H1 (cell line): ENCODE measurements at regions not wholly inside any gene's neighbourhood (a gene's known extent, or its start where the extent isn't known, plus 50 kb on each side); places are given as distances from the start of the nearest gene placed in this dataset.

Source experiments
- CTCF ChIA-PET: fragments of 300-600 bp; sonication (Branson Sonifier 250); formaldehyde crosslinking; loops from one replicate; lab custom pipeline; 2021; ENCODE audit not compliant: partially characterized antibody; lab: Charles Lee
- POLR2A ChIA-PET: fragments of 300-600 bp; sonication (Branson Sonifier 250); formaldehyde crosslinking; loops from one replicate; lab custom pipeline; 2021; ENCODE audit warnings: inconsistent platforms; ENCODE audit not compliant: partially characterized antibody; lab: Charles Lee
- DNase-seq, 2 experiments: peaks; one replicate each; pipeline versions ENCODE4 v3.0.0 to v3.0.0-alpha.2; 2010 to 2022; ENCODE audit warnings: low spot score in 2 of 2, low read depth in 1 of 2, mixed read lengths in 1 of 2
- FAIRE-seq: peaks from 2 replicates; lab custom pipeline; 2011; peaks lifted over from hg19 to GRCh38; lab: Jason Lieb, UNC
- H2AFZ ChIP-seq: 2 replicates; pipeline ENCODE4 v1.8.1; 2012; ENCODE audit warnings: low read length, inconsistent platforms
- H2AK5ac ChIP-seq: 2 replicates; pipeline ENCODE4 v1.6.1; 2013; ENCODE audit warnings: low read depth, low read length
- H2BK120ac ChIP-seq: replicated peaks from 2 replicates; pipeline ENCODE3; 2013; ENCODE audit warnings: low read depth, low read length, inconsistent platforms
- H2BK12ac ChIP-seq: 2 replicates; pipeline ENCODE4 v1.6.1; 2013; ENCODE audit warnings: low read depth, low read length
- H2BK15ac ChIP-seq: 2 replicates; pipeline ENCODE4 v1.6.1; 2013; ENCODE audit warnings: low read length
- H2BK20ac ChIP-seq: 2 replicates; pipeline ENCODE4 v1.6.1; 2013; ENCODE audit warnings: low read length
- H2BK5ac ChIP-seq: 2 replicates; pipeline ENCODE4 v1.6.1; 2013; ENCODE audit warnings: low read depth, low read length
- H3K14ac ChIP-seq: 2 replicates; pipeline ENCODE4 v1.6.1; 2013; ENCODE audit warnings: inconsistent platforms; ENCODE audit not compliant: insufficient read length
- H3K18ac ChIP-seq: 2 replicates; pipeline ENCODE4 v1.6.1; 2013; ENCODE audit warnings: low read length; ENCODE audit errors: extremely low read depth
- H3K23ac ChIP-seq: 2 replicates; pipeline ENCODE4 v1.6.1; 2013; ENCODE audit warnings: inconsistent platforms; ENCODE audit not compliant: insufficient read length
- H3K23me2 ChIP-seq: 2 replicates; pipeline ENCODE4 v1.6.1; 2013; ENCODE audit warnings: low read depth, low read length
- H3K27ac ChIP-seq: 2 replicates; pipeline ENCODE4 v1.6.1; 2011; ENCODE audit warnings: low read depth, low read length, inconsistent platforms
- H3K27me3 ChIP-seq, 4 experiments: replicated peaks in 1 of 4; 1 replicate in 1 of 4; 2 replicates in 3 of 4; pipeline versions ENCODE4 v1.6.1 to v1.8.1; 2011 to 2013; ENCODE audit warnings: low read length in 3 of 4, mild to moderate bottlenecking in 3 of 4, inconsistent platforms in 2 of 4, mixed read lengths in 2 of 4, moderate library complexity in 1 of 4; ENCODE audit not compliant: control insufficient read depth in 3 of 4, insufficient read depth in 3 of 4; ENCODE audit errors: extremely low read depth in 1 of 4
- H3K36me3 ChIP-seq, 4 experiments: 2 replicates each; pipeline versions ENCODE4 v1.6.1 to v1.8.1; 2011 to 2013; ENCODE audit warnings: mild to moderate bottlenecking in 4 of 4, low read length in 3 of 4, moderate library complexity in 2 of 4, control low read depth in 1 of 4, inconsistent platforms in 1 of 4; ENCODE audit not compliant: insufficient read depth in 4 of 4, control insufficient read depth in 2 of 4
- H3K4ac ChIP-seq: replicated peaks from 2 replicates; pipeline ENCODE3; 2013; ENCODE audit warnings: low read length, low read depth, mixed read lengths, inconsistent platforms; ENCODE audit not compliant: insufficient read length
- H3K4me1 ChIP-seq, 4 experiments: replicated peaks in 1 of 4; 1 replicate in 1 of 4; 2 replicates in 3 of 4; pipeline versions ENCODE4 v1.6.1 to v1.8.1; 2011 to 2013; ENCODE audit warnings: low read length in 3 of 4, inconsistent platforms in 2 of 4, mixed read lengths in 1 of 4; ENCODE audit not compliant: insufficient read depth in 4 of 4, control insufficient read depth in 3 of 4
- H3K4me2 ChIP-seq, 2 experiments: 2 replicates each; pipeline versions ENCODE4 v1.6.1 to v1.8.1; 2011 to 2013; ENCODE audit warnings: low read depth in 2 of 2, low read length in 2 of 2, control low read depth in 1 of 2, inconsistent platforms in 1 of 2, mild to moderate bottlenecking in 1 of 2; ENCODE audit not compliant: insufficient read depth in 1 of 2
- H3K4me3 ChIP-seq, 4 experiments: fragments of 200-600, 300-600 bp in 1 of 4; sonication (generic), shearing (Covaris generic), sonication (Bioruptor Twin) in 1 of 4; 2 replicates each; pipeline versions ENCODE4 v1.5.1 to v1.8.1; 2011 to 2016; ENCODE audit warnings: low read length in 4 of 4, low read depth in 3 of 4, control low read depth in 2 of 4, inconsistent platforms in 2 of 4, mild to moderate bottlenecking in 2 of 4, mixed read lengths in 1 of 4, moderate library complexity in 1 of 4; ENCODE audit not compliant: insufficient read depth in 2 of 4; ENCODE audit errors: extremely low read depth in 1 of 4
- H3K56ac ChIP-seq: replicated peaks from 2 replicates; pipeline ENCODE3; 2013; ENCODE audit warnings: low read depth, mild to moderate bottlenecking, mixed read lengths, low read length, inconsistent platforms; ENCODE audit not compliant: insufficient read length
- H3K79me1 ChIP-seq: 2 replicates; pipeline ENCODE4 v1.6.1; 2013; ENCODE audit warnings: low read depth, low read length, control low read depth
- H3K79me2 ChIP-seq, 2 experiments: 2 replicates each; pipeline versions ENCODE4 v1.6.1 to v1.8.1; 2012 to 2013; ENCODE audit warnings: low read length in 2 of 2, mild to moderate bottlenecking in 2 of 2, inconsistent platforms in 1 of 2; ENCODE audit not compliant: insufficient read depth in 2 of 2, control insufficient read depth in 1 of 2
- H3K9ac ChIP-seq, 4 experiments: replicated peaks in 1 of 4; 1 replicate in 1 of 4; 2 replicates in 3 of 4; pipeline versions ENCODE4 v1.6.1 to v1.8.1; 2011 to 2013; ENCODE audit warnings: low read depth in 3 of 4, low read length in 3 of 4, control low read depth in 2 of 4, mild to moderate bottlenecking in 2 of 4, moderate library complexity in 2 of 4, inconsistent platforms in 1 of 4; ENCODE audit errors: extremely low read depth in 1 of 4
- H3K9me3 ChIP-seq, 2 experiments: 2 replicates each; pipeline versions ENCODE4 v1.6.1 to v1.8.1; 2012 to 2013; ENCODE audit warnings: mild to moderate bottlenecking in 2 of 2, moderate library complexity in 2 of 2, control low read depth in 1 of 2, inconsistent platforms in 1 of 2, low read depth in 1 of 2, low read length in 1 of 2, mixed read lengths in 1 of 2; ENCODE audit not compliant: insufficient read depth in 2 of 2
- H4K20me1 ChIP-seq, 2 experiments: replicated peaks in 1 of 2; 2 replicates each; pipeline versions ENCODE3 to v1.8.1; 2011 to 2013; ENCODE audit warnings: inconsistent platforms in 2 of 2, low read length in 2 of 2, mild to moderate bottlenecking in 1 of 2; ENCODE audit not compliant: insufficient read depth in 2 of 2, control insufficient read depth in 1 of 2
- H4K5ac ChIP-seq: 2 replicates; pipeline ENCODE4 v1.6.1; 2013; ENCODE audit warnings: low read length, low read depth, mixed read lengths, inconsistent platforms; ENCODE audit not compliant: insufficient read length
- H4K8ac ChIP-seq: 2 replicates; pipeline ENCODE4 v1.8.0; 2013; ENCODE audit warnings: mild to moderate bottlenecking, moderate library complexity, low read length, inconsistent platforms; ENCODE audit not compliant: insufficient read depth; ENCODE audit errors: extremely low read depth
- H4K91ac ChIP-seq: replicated peaks from 2 replicates; pipeline ENCODE3; 2013; ENCODE audit warnings: low read length, mixed read lengths, inconsistent platforms; ENCODE audit not compliant: insufficient read length
- CTBP2 ChIP-seq: IDR thresholded peaks from 2 replicates; pipeline ENCODE4 v1.7.0; 2011; ENCODE audit warnings: borderline replicate concordance, mild to moderate bottlenecking, moderate library complexity, mixed read lengths, low read length; ENCODE audit not compliant: insufficient read depth, insufficient read length
- EP300 ChIP-seq, 2 experiments: IDR thresholded peaks; 1 replicate in 1 of 2; 2 replicates in 1 of 2; pipeline ENCODE4 v1.6.1; 2011 to 2012; ENCODE audit warnings: low read depth in 2 of 2, low read length in 2 of 2, mild to moderate bottlenecking in 2 of 2, borderline replicate concordance in 1 of 2, inconsistent platforms in 1 of 2, moderate library complexity in 1 of 2
- JUND ChIP-seq: IDR thresholded peaks from 2 replicates; pipeline ENCODE4 v1.6.1; 2011; ENCODE audit warnings: mild to moderate bottlenecking, improper control_type of control experiment, low read length
- KDM4A ChIP-seq: IDR thresholded peaks from one replicate; pipeline ENCODE4 v1.7.1; 2012; ENCODE audit warnings: low read depth, mild to moderate bottlenecking, moderate library complexity, low read length, inconsistent platforms; ENCODE audit not compliant: severe bottlenecking
- NRF1 ChIP-seq: IDR thresholded peaks from 2 replicates; pipeline ENCODE4 v1.6.1; 2011; ENCODE audit warnings: mild to moderate bottlenecking, low read depth, low read length, improper control_type of control experiment
- PHF8 ChIP-seq: fragments of 200-600 bp; sonication (generic); conservative IDR thresholded peaks from 2 replicates; pipeline ENCODE4 v1.7.1; 2012; ENCODE audit warnings: low read depth, mild to moderate bottlenecking, inconsistent platforms, low read length, moderate library complexity
- POU5F1 ChIP-seq: IDR thresholded peaks from 2 replicates; pipeline ENCODE4 v1.6.1; 2011; ENCODE audit warnings: low read depth, mild to moderate bottlenecking, low read length, moderate library complexity
- RNF2 ChIP-seq: fragments of 200-900, 300-1000 bp; sonication (generic); IDR thresholded peaks from 2 replicates; pipeline ENCODE4 v1.7.1; 2016; ENCODE audit warnings: borderline replicate concordance, low read depth, mild to moderate bottlenecking, antibody characterized with exemption, low read length; ENCODE audit not compliant: poor library complexity, severe bottlenecking; ENCODE audit errors: missing control alignments
- RXRA ChIP-seq: IDR thresholded peaks from 2 replicates; pipeline ENCODE4 v1.6.1; 2011; ENCODE audit warnings: low read depth, mild to moderate bottlenecking, low read length, moderate library complexity; ENCODE audit not compliant: insufficient read depth
- TBP ChIP-seq: IDR thresholded peaks from 2 replicates; pipeline ENCODE4 v1.6.1; 2011; ENCODE audit warnings: low read depth, low read length, improper control_type of control experiment
- TCF12 ChIP-seq: IDR thresholded peaks from 2 replicates; pipeline ENCODE4 v1.6.1; 2011; ENCODE audit warnings: low read depth, mild to moderate bottlenecking, low read length
- WGBS, 2 experiments: shearing (Covaris generic) in 1 of 2; methylation state at CpG; one replicate each; pipeline versions ENCODE4 v1.1.6 to v1.1.7; 2013 to 2015; ENCODE audit warnings: low lambda C conversion rate in 2 of 2, mixed read lengths in 2 of 2, inconsistent platforms in 1 of 2, low coverage in 1 of 2, missing lambda C conversion rate in 1 of 2; ENCODE audit not compliant: insufficient replicate concordance in 2 of 2, insufficient coverage in 1 of 2, insufficient read length in 1 of 2; ENCODE audit errors: extremely low coverage in 1 of 2, missing lambda C conversion rate in 1 of 2; 5-methylcytosine and 5-hydroxymethylcytosine counted together

GRCh38 chr11:93268287-93269040 lies 62.1 kb upstream of the DEUP1 start:
- Histone ChIP-seq H3K4me3 (no peak overlapping the region), H2BK120ac (no peak overlapping the region), H3K23ac (no peak overlapping the region), H3K27me3 (no peaks in the 10 kb centered on the region), H3K56ac (no peak overlapping the region), H3K79me2 (no peaks in the 10 kb centered on the region), H4K91ac (no peak overlapping the region), H2BK5ac (no peak overlapping the region), H3K9me3 (no peaks in the 10 kb centered on the region), H2AFZ (no peak overlapping the region), H4K20me1 (no peaks in the 10 kb centered on the region), H3K9ac (no peak overlapping the region), H3K4me2 (no peak overlapping the region), H3K23me2 (no peaks in the 10 kb centered on the region), H3K79me1 (no peaks in the 10 kb centered on the region), H3K36me3 (no peaks in the 10 kb centered on the region), H4K8ac (no peak overlapping the region), H3K18ac (no peak overlapping the region), H2BK20ac (no peak overlapping the region), H2BK15ac (no peak overlapping the region), H2AK5ac (no peak overlapping the region), H3K14ac (no peak overlapping the region), H3K27ac (no peak overlapping the region), H3K4me1 (no peaks in the 10 kb centered on the region), H3K4ac (no peak overlapping the region), H2BK12ac (no peak overlapping the region), H4K5ac (no peak overlapping the region)
- ChIA-PET CTCF (interaction anchor here (1.1 to 1.6 kb wide), 2 partner anchors 264 to 326 kb away, joined by 3 read pairs; no protein-coding TSS in a partner anchor), POLR2A (no interaction called here)
- TF ChIP-seq RNF2 (no peak), CTBP2 (no peak), TBP (no peak), RXRA (no peak), NRF1 (no peak), EP300 (IDR thresholded peaks at IDR 0.05; ENCODE audit: borderline replicate concordance in 1 of 2, low read depth in 2 of 2, low read length in 2 of 2) (no peak), POU5F1 (no peak), TCF12 (no peak), KDM4A (no peak), JUND (no peak), PHF8 (no peak)
- 74% methylated on average over 6 of the region's 6 CpGs; no CpG with 5 or more reads in 1 of the 2 experiments for WGBS, 2 experiments
- FAIRE-seq (no peak), DNase-seq (no peak)
